NCI-H748 treated with DMSO at 0.1 percent for 48 hours (cell line): ENCODE measurements at regions not wholly inside any gene's neighbourhood (a gene's known extent, or its start where the extent isn't known, plus 50 kb on each side); places are given as distances from the start of the nearest gene placed in this dataset.

Experiments used
- DNase-seq: peaks from one replicate; lab custom pipeline; 2025; lab: John Stamatoyannopoulos, UW

- no peak for DNase-seq
Measured at GRCh38 chr18:5091741-5092140, 105.3 kb downstream of the AKAIN1 start.

- no peak for DNase-seq
Measured at GRCh38 chr18:5075297-5075696, 121.8 kb downstream of the AKAIN1 start.

GRCh38 chr18:5073026-5073944, 123.8 kb downstream of the AKAIN1 start:
- DNase-seq, result peak; percentile 13

GRCh38 chr18:5068851-5069250, 128.2 kb downstream of the AKAIN1 start:
- no peak for DNase-seq

GRCh38 chr18:5066380-5066977, 130.6 kb downstream of the AKAIN1 start:
- DNase-seq, result no peak

GRCh38 chr18:5065615-5066014, 131.4 kb downstream of the AKAIN1 start:
- DNase-seq, result no peak

- DNase-seq, result no peak
Measured at GRCh38 chr18:5064841-5065370, 132.2 kb downstream of the AKAIN1 start.

- no peak for DNase-seq
Measured at GRCh38 chr18:5061785-5062184, 135.3 kb downstream of the AKAIN1 start.

GRCh38 chr18:5060543-5060942, 136.5 kb downstream of the AKAIN1 start:
- DNase-seq, result no peak

- DNase-seq, result no peak
Measured at GRCh38 chr18:5059696-5060032, 137.4 kb downstream of the AKAIN1 start.

- no peak for DNase-seq
Measured at GRCh38 chr18:5058768-5059695, 138.0 kb downstream of the AKAIN1 start.

GRCh38 chr18:5057386-5058348, 139.4 kb downstream of the AKAIN1 start:
- DNase-seq, result peak; percentile 29

GRCh38 chr18:5052491-5052890, 144.6 kb downstream of the AKAIN1 start:
- DNase-seq, result no peak

GRCh38 chr18:5051207-5051606, 145.8 kb downstream of the AKAIN1 start:
- no peak for DNase-seq

GRCh38 chr18:5049124-5049523, 147.9 kb downstream of the AKAIN1 start:
- no peak for DNase-seq

- no peak for DNase-seq
Measured at GRCh38 chr18:5040476-5040875, 156.6 kb downstream of the AKAIN1 start.

GRCh38 chr18:5036523-5036922, 160.5 kb downstream of the AKAIN1 start:
- no peak for DNase-seq

GRCh38 chr18:5031216-5031615, 165.8 kb downstream of the AKAIN1 start:
- DNase-seq, result no peak

- no peak for DNase-seq
Measured at GRCh38 chr18:5030636-5031035, 166.4 kb downstream of the AKAIN1 start.

GRCh38 chr18:5029592-5029991, 167.5 kb downstream of the AKAIN1 start:
- DNase-seq, result no peak

GRCh38 chr18:5024741-5025140, 172.3 kb downstream of the AKAIN1 start:
- no peak for DNase-seq
